CD4-positive, alpha-beta T cell treated with Interleukin-10 for 1 hour (primary cell): ENCODE measurements at regions not wholly inside any gene's neighbourhood (a gene's known extent, or its start where the extent isn't known, plus 50 kb on each side); places are given as distances from the start of the nearest gene placed in this dataset.

Experiments used
- DNase-seq: peaks from one replicate; pipeline ENCODE4 v3.0.0-alpha.2; 2020

DNA sequence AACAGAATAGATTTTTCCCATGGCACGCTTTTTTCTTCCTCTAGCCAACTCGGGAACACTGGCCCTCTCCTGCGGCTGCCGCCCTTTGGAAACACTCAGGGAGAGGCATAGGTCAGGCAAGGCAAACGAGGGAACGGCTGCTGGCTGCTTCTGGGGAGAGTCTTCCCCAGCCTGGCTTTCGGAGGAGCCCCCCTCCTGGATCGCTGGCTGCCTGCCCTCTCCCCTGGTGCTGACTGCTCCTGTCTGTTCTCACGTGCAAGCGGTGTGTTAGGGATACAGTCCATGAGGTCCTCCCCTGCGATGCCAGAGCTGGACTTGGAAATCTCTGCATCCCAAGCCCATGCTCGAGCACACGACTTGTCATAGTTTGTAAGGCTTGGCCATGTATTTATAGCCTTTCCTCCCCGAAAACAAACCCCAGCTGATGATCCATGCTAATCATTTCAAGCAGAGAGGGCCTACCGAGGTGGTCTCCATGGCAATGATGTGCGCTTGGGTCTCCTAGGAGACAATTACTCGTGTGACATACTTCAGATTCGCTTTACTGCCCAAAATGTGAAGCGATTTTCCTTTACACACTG lies 315.6 kb upstream of the ATP10A start:
- DNase-seq: no peak

DNA sequence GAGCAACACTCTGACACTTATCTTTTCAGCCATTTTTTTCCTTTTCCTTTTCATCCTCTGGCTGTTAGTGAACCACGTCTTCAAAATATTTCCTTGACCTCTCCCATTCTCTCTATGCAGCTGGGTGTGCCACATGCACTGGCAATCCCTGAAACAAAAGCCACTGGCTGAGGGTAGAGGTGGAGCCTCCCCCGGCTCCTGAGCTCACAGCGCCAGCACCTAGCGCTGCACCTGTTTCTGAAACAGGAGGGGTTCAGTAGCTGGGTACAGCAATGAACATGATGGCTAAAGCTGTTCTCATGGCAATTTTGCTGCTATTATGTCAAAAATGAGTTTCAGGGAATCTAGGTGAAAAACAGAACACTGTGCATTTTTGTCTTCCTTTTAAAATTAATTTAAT lies 314.7 kb upstream of the ATP10A start:
- DNase-seq: no peak

DNA sequence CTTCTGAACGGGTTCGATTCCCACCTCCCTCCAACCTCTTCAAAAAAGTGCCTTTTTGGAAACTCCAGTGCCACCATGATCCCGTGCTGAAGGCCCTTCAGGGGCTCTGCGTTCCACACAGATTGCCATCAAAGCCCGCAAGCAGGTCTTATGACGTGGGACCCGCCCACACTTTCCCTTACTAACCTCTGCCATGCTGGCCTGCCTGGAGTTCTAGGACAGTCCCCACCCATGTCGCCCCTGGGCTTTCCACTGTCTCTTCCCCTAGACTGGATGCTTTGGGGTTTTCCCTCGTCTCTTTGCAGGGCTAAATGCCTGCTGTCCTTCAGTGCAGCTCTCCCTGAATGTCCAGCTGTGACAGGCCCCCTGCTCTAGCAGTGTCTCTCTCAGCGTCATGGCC lies 313.7 kb upstream of the ATP10A start:
- DNase-seq: no peak

DNA sequence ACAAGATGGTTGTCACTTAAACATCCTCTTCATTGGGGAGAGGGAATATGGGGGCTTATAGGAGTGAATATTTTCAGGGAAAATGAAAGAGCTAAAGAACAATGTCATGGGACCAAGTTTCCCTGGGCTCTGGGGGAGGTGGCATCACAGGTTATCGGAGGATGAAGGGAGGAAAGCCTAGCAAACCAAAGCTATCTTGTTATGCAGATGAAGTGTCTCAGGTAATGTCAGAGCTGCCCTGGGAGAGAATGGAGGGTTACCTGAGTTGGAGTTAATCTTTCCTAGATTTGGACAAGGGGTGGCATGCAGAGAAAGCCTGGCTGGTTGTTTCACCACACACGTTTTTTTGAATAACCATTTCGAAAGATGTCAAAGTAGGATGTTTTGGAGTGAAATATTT lies 308.1 kb upstream of the ATP10A start:
- DNase-seq: no peak

DNA sequence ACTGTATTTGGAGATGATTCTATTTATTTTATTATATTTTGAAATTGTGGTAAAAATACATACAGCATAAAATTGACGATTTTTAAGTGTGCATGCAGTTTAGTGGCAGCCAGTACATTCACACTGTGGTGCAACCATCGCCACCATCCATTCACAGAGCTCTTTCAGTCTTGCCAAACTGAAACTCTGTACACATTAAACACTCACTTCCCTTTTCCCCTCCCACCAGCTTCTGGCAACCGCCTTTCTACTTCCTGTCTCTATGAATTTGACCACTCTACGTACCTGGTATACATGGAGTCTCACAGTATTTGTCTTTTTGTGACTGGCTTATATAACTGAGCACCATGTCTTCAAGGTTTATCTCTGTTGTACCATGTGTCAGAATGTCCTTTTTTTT lies 303.3 kb upstream of the ATP10A start:
- DNase-seq: no peak

DNA sequence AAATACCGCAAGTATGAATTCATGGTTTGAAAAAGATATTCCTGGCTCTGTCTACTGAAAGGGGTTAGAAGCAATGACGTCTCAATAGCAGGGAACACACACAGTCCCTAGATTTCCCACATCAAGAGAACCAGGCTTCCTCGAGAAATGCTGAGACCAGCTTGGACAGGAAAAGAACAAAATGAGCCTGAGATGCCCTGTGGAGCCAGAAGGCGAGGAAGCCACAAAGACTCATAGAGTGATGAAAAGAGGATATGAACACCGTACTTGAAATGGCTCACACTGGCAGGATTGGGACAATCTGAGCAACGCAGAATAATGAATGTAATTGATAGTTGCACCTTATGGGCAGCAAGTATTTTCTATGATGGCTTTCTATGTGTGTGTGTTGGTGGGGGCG lies 302.4 kb upstream of the ATP10A start:
- no peak for DNase-seq

DNA sequence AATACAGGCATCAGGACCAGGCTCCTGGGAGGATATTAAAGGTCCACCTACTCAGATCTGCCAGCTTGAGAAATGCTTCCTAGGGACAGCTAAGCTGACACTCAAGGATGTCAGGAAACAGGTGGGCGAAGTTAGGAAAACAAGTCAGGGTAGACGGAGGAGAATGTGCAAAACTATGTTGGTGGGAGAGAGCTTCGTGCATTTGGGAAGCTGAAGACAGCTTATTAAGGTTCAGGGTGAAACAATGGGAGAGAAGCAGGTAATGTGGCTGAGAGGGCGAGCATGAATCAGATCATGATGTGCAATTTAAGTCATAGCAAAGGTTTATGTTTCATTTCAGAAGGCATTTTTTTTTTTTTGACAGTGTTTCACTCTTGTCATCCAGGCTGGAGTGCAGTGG lies 297.2 kb upstream of the ATP10A start:
- no peak for DNase-seq

DNA sequence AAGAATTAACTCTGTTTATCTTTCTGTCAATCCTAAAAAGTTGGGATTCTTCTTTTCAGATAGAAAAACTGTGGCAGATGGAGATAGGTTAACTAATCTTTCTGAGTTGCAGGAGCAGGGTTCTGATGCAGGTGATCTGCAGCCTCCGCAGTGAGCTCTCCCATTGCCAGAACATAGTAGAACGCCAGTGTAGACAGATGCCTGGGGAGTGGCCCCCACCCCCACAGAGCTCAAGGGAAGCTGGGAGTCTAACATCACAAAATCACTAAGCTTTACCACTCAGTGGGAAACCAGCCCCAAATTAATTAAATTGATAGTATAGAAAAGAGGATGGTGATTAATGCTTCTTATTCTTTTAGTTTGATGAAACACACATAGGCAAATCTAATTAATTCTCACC lies 295.0 kb upstream of the ATP10A start:
- DNase-seq: no peak

DNA sequence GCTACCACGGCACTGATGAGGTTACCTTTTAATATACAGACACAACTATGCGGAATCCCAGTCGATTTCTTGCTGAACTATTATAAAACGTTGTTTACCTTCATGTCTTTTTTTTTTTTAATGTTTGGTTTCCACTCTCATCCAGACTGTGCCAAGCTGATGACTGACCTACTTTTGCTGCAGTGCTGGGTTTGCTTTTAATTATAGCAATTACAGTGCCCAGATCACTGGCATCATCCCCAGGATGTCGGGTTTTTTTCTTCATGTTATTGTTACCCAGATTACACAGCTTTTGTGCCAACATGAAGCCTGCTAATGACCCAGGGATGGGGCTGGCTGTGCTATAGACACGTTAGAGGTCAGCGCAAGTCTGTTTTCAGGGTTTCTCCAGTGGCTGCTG lies 294.0 kb upstream of the ATP10A start:
- no peak for DNase-seq

DNA sequence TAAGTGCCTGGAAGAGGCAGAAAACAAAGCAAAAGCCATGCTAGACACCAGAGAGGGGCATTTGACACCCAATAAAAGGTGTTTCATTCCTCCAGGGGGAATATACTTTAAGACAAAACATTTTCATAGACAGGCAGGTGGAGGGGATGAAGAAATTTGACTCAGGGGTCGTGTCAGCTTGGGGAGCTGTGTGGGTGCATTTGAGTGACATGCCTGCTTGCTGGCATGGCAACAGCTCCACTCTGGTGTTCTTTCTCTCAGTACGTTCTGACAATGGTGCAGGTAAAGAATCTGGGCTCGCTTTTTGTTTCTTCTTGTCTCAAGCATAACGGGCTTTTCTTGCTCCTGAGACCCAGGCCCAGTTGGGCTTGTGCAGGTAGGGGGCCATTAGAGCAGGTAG lies 292.9 kb upstream of the ATP10A start:
- no peak for DNase-seq

DNA sequence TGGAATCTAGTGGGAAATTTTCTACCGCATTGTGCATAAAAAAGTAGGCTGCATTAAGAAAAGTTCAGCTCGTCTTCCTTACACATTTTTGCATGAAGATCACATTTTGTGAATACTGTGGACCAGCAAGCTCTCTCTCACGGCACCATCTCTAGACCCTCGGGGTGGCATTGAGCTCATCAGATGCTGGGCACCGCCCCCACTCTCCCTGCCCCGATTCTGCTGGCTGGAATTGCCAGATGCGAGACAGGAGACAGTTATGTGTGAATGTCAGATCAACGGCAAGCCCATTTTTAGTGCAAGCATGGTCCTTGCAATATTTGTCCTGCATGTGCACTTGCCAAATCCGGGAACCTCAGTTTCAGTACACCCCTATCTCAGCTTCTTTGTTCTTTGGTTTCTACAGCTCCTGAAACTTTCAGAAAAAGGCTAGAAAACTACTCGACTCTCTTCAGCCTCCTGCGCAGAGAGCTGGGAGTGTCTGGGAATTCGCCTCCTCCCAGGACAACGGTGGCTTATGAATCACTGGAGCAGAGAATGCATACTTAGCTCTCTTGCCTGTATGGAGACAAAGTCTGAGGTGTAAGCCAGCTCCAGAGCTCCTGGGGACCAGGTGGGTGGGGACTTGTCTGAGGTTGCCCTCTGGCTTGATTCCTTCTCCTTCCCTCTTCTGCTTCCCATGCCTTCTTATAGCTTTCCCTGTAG lies 285.2 kb upstream of the ATP10A start:
- no peak for DNase-seq

DNA sequence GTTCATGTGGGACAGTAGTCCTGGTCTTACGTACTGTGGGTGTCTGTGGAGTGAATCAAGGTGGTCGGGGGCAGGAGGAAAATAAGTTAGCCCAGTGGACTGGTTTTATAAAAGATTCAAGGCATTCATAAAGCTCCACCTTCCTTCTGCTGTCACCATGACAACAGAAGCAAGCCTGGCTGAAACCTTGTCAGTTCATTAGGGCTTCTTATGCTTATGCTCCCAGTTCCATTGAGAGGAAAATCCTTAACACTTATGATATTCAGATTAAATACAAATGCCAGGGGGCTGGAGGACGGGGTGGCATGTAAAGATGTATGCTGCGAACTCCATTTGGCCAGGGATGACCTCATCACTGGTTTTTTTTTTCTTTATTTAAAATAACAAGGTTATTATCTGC lies 283.1 kb upstream of the ATP10A start:
- DNase-seq: no peak

DNA sequence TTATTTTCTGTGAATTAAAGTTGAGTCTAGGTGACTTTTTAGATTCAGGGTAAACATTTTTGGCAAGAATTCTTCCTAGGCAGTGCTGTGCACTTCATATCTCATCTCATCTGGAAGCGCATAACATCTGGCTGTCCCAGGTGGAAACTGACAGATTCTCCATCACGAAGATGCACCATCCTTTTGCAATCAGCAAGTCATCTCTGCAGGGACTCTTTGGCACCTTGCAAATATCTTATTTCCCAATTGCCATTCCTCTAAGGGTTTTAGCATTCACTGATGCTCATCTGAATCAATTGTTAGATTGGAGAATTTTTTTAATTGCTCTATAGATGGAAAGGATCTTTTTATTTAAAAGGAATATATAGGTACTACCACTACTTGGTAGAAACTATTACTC lies 282.7 kb upstream of the ATP10A start:
- DNase-seq: no peak

DNA sequence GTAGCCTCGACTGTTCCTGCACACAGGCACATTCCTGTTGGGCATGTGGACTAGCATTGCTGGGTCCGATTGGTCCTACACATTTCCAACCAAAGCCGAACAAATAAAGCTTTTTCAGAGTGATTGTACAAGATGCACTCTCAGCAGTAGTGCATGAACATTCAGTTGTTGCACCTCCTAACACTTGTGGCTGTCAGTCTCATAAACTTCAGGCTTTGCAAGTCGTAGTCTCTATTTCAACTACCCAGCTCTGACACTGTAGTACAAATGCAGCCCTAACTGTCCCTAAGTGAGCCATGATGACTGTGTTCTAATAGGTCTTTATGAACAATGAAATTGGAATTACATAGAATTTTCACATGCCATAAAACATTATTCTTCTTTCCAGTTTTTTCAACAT lies 281.7 kb upstream of the ATP10A start:
- DNase-seq: no peak

DNA sequence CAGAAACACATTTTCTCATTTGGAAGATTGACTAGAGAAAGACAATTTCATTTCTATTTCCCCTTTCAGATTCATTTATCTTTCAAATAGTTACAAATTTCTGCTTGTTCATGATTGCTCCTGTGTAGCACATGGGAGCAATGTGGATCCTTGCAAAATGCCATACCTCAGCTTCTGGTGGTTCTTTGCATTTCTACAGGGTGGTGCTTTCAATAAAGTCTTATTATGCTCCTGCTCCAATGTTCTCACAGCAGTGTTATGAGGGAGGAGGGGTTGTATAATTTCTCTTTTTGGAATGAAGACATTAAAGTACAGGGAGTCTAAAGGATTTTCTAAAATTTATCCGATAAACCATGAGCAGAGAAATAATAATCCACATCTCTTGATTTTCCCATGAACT lies 280.1 kb upstream of the ATP10A start:
- no peak for DNase-seq

DNA sequence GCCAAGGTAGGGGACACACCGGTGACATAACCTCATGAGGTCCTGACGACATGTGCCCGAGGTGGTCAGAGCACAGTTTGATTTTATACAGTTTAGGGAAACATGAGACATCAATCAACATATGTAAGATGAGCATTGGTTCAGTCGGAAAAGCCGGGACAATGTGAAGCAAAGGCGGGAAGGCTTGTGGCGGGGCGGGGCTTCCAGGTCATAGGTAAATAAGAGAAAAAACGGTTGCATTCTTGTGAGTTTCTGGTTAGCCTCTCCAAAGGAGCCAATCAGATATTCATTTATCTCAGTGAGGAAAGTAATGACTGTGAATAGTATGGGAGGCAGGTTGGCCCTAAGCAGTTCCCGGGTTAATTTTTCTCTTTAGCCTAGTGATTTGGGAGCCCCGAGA lies 271.7 kb upstream of the ATP10A start:
- no peak for DNase-seq

DNA sequence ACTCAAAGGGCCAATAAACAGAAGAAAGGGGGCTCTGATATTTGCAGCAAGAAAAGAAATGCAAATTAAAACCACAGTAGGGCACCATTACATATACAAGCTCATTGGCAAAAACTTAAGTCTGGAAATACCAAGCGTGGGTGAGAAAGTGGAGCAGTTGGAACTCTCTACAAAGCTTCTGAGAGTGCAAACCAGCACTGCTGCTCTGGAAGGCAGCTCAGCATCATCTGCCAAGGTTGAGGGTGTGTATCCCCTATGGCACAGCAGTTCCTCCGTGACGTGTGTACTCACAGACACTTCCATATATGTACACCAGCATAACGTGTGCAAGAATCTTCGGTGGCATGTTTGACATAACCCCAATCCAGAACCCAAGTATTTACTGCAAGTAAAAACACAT lies 271.0 kb upstream of the ATP10A start:
- no peak for DNase-seq

DNA sequence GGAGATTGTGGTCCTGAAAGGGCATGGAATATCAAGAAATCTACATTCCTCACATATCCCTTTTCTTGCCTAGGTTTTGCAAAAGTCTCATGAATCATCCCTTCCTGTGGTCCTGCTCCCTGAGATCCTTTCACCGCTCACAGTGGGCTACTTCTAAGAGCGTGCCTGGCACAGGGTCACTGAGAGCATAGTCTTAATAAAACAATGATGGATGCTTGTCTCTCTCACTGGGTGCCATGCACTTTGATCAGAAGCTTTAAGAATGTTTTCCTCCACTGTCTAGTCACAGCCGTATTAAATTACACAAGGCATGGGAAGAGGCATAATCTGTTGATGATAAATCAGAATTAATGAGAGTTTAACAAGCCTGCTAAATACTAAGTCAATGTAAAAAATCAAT lies 269.7 kb upstream of the ATP10A start:
- no peak for DNase-seq

DNA sequence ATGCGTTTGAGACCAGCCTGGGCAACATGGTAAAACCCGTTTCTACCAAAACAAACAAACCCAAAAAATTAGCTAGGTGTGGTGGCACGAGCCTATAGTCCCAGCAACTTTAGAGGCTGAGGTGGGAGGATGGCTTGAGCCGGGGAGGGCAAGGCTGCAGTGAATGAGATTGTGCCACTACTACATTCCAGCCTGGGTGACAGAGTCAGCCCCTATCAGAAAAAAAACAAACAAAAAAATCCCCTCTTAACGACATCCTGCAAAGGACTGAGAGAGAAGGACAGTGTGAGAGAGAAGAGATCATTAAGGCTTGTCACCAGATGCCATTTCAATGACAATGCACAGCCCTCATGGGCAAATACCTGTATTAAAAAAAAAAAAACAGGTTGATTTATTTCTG lies 266.7 kb upstream of the ATP10A start:
- no peak for DNase-seq

DNA sequence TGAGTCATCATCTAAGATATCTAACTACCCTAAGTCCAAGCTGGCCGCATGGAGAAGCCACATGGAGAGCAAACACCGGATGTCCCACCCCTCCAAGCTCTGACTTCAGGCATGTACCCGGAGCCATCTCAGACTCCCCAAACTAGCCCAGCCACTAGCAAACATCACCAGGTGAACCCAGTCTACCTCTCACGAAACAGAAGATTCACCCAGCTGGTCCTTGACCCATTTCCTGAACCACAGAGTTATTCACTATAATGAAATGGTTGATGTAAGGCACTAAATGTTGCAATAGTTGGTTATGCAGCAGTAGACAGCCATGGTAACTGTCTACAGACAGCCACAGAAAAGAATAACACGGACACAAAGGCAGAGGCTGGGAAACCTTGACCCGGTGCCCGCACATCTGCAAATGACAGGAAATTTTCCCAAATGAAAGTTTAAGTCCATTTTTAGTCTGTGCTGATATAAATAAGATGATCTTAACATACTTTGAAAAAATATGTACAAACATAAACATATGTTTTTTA lies 265.5 kb upstream of the ATP10A start:
- DNase-seq: no peak

DNA sequence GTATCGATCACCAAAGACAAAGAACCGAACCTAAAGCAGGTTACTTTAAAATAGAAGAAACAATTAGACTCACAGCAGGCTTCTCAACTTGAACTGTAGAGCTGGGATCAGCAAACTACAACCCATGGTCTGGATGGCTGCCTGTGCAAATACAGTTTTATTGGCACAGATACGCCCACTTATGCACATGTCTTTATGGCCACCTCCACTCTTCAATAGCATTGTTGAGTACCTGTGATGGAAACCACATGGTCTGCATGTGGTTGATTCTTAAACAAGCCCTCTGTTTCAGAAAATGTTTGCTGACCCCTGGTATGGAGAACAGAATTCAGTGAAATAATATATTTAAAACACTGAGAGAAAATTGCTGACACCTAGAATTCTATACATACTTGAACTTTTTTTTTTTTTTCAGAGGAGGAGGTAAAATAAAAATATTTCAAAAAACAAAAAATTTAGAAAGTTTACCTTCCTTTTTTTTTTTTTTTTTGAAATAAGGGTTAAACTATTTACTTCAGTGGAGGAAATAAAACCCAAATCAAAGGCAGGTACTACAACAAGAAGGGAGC lies 263.8 kb upstream of the ATP10A start:
- DNase-seq: no peak

DNA sequence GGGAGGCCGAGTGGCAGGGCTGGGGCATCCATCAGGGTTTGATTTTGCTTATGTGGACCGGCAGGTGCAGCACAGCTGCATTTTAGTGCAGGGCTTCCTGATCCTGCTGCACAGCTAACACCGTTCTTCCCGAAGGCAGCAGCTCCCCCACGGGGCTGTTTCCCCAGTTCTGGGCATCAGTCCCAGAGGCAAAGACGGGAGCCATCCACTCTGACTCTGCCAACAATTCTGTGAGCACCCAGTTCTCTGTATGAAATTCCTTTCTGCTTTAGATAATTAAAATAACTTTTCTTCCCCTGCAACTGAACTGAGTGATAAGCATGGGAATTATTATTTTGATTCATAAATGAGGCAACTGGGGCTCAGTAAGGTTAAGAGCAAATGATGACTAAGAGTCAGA lies 262.9 kb upstream of the ATP10A start:
- DNase-seq: no peak

DNA sequence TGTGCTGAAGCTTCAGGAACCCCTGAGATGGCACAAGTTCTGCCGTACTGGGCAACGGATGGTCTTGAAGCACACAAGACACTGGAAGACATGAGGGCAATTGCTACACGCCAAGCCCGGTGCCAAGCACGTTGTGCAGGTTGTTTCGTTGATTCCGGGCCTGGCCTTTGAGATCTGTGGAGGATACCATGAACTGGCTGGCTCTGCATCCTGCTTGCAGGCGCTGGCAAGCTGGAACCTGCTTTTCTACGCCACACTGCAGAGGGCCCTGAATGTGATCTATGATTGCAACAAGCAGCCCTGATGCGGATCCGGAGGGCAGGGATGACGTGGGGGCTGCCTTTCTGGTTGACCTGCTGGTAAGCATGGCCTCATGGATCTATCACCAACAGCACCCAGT lies 262.5 kb upstream of the ATP10A start:
- DNase-seq: no peak

DNA sequence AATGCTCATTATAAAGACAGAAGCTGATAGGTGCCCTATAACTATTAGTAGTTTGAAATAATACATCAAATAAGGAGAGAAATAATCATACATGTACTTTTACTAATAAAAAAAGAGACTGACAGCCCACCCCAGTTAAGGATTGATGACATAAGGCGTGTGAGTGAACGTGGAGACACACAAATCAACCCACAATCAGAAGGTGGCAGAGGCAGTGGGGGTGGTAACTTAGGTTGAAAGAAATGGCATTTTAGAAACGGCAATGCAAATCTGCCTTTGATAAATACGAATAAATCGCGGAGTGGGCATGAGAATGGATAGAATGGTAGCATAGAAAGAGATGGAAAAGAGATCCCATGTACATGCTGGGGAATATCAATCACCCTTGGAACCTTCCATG lies 256.2 kb upstream of the ATP10A start:
- DNase-seq: no peak
